HG03060 (cell line): ENCODE measurements at regions not wholly inside any gene's neighbourhood (a gene's known extent, or its start where the extent isn't known, plus 50 kb on each side); places are given as distances from the start of the nearest gene placed in this dataset.
"Not testable (repeated sequence)": the region's sequence is repeated elsewhere in the genome, so short reads cannot be mapped to it uniquely, and the experiment has no call there.

ENCODE experiments used
- ATAC-seq: cut with Tn5 transposase; IDR thresholded peaks from one replicate; pipeline ENCODE4 v1.9.1; 2021; ENCODE audit warnings: low read depth, moderate number of reproducible peaks; ENCODE audit not compliant: unreplicated experiment

- ATAC-seq = no peak
Observed at GRCh38 chr2:14082640-14083039, 549.9 kb upstream of the LRATD1 start.

GRCh38 chr2:14094592-14094991 lies 537.9 kb upstream of the LRATD1 start:
- no peak for ATAC-seq

GRCh38 chr2:14099101-14099500 lies 533.4 kb upstream of the LRATD1 start:
- not testable (repeated sequence) for ATAC-seq

GRCh38 chr2:14114275-14114674 lies 518.2 kb upstream of the LRATD1 start:
- ATAC-seq = no peak

GRCh38 chr2:14120376-14120775 lies 512.1 kb upstream of the LRATD1 start:
- ATAC-seq = no peak

GRCh38 chr2:14123436-14124103 lies 508.9 kb upstream of the LRATD1 start:
- ATAC-seq = no peak

GRCh38 chr2:14125624-14126293 lies 506.8 kb upstream of the LRATD1 start:
- no peak for ATAC-seq

GRCh38 chr2:14126846-14127245 lies 505.7 kb upstream of the LRATD1 start:
- no peak for ATAC-seq

- ATAC-seq = no peak
Observed at GRCh38 chr2:14127765-14128164, 504.8 kb upstream of the LRATD1 start.

- ATAC-seq = no peak
Observed at GRCh38 chr2:14132386-14132785, 500.1 kb upstream of the LRATD1 start.

- no peak for ATAC-seq
Observed at GRCh38 chr2:14134771-14135170, 497.7 kb upstream of the LRATD1 start.

- no peak for ATAC-seq
Observed at GRCh38 chr2:14136030-14136429, 496.5 kb upstream of the LRATD1 start.

- no peak for ATAC-seq
Observed at GRCh38 chr2:14137643-14138042, 494.9 kb upstream of the LRATD1 start.

- ATAC-seq = no peak
Observed at GRCh38 chr2:14140009-14140550, 492.4 kb upstream of the LRATD1 start.

GRCh38 chr2:14143435-14143834 lies 489.1 kb upstream of the LRATD1 start:
- ATAC-seq = no peak

- ATAC-seq = no peak
Observed at GRCh38 chr2:14148216-14148615, 484.3 kb upstream of the LRATD1 start.

GRCh38 chr2:14157816-14158215 lies 474.7 kb upstream of the LRATD1 start:
- no peak for ATAC-seq

- ATAC-seq = no peak
Observed at GRCh38 chr2:14180333-14180732, 452.2 kb upstream of the LRATD1 start.

- no peak for ATAC-seq
Observed at GRCh38 chr2:14182227-14182946, 450.1 kb upstream of the LRATD1 start.

- ATAC-seq = no peak
Observed at GRCh38 chr2:14185906-14186305, 446.6 kb upstream of the LRATD1 start.

GRCh38 chr2:14188446-14188845 lies 444.1 kb upstream of the LRATD1 start:
- ATAC-seq = no peak
